ENCODE measurements at regions not wholly inside any gene's neighbourhood (a gene's known extent, or its start where the extent isn't known, plus 50 kb on each side); places are given as distances from the start of the nearest gene placed in this dataset.

- TF ChIP-seq CTCF (IDR thresholded peaks at IDR 0.05; ENCODE audit: low read depth, low read length): no peak
- TF ChIP-seq EZH2phosphoT487 (IDR thresholded peaks at IDR 0.05; ENCODE audit: low read depth): no peak
These were observed 66.1 kb upstream of the CCDC179 start for GRCh38 chr11:22926341-22926740.
